ENCODE measurements at regions not wholly inside any gene's neighbourhood (a gene's known extent, or its start where the extent isn't known, plus 50 kb on each side); places are given as distances from the start of the nearest gene placed in this dataset.
A peak's percentile ranks its signal among the peaks of the same experiment; 100 is the strongest.

DNA sequence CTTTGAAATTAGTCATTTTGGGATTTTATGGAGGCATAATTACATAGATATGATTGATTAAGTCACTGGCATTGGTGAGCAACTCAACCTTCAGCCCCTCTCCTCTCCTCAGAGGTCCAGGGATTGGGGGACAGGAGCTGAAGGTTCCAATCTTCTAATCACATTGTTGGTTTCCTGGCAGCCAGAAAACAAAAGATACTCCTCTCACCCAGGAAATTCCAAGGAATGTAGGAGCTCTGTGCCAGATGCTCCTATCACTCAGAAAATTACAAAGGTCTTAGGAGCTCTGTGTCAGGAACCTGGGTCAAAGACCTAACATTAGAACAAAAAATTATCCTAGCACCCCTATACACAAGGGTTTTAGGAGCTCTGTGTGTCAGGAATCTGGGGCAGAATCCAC, 679.7 kb upstream of the ID4 start:
- no peaks in the 10 kb centered on the region for H3K36me3 ChIP-seq
- DNase-seq: no peak
- intact Hi-C loops (cut with DNase I; ENCODE audit: low total_unique reads): no loop called here

GRCh38 chr6:19158586-19158985, 678.6 kb upstream of the ID4 start:
- no peaks in the 10 kb centered on the region for H3K36me3 ChIP-seq
- H3K4me3 ChIP-seq: no peak overlapping the region
- TF ChIP-seq, protein P1, sequence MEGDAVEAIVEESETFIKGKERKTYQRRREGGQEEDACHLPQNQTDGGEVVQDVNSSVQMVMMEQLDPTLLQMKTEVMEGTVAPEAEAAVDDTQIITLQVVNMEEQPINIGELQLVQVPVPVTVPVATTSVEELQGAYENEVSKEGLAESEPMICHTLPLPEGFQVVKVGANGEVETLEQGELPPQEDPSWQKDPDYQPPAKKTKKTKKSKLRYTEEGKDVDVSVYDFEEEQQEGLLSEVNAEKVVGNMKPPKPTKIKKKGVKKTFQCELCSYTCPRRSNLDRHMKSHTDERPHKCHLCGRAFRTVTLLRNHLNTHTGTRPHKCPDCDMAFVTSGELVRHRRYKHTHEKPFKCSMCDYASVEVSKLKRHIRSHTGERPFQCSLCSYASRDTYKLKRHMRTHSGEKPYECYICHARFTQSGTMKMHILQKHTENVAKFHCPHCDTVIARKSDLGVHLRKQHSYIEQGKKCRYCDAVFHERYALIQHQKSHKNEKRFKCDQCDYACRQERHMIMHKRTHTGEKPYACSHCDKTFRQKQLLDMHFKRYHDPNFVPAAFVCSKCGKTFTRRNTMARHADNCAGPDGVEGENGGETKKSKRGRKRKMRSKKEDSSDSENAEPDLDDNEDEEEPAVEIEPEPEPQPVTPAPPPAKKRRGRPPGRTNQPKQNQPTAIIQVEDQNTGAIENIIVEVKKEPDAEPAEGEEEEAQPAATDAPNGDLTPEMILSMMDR (IDR thresholded peaks at IDR 0.05): no peak
- TF ChIP-seq POLR2AphosphoS5 (IDR thresholded peaks at IDR 0.05) (no peak), POLR2A (IDR thresholded peaks at IDR 0.05) (no peak), EP300 (IDR thresholded peaks at IDR 0.05) (no peak)
- H3K4me1 ChIP-seq: peaks cover 0 to 6% (median 2%) of the 10 kb centered on the region in 4 donors
- no peaks in the 10 kb centered on the region for H3K9me3 ChIP-seq
- 69 to 82% (median 78%) methylated on average over 1 of the region's 1 CpG for WGBS, 5 donors
- H3K27me3 ChIP-seq: no peaks in the 10 kb centered on the region
- intact Hi-C loops (cut with DNase I; ENCODE audit: low total_unique reads): no loop called here
- no peak overlapping the region for H3K27ac ChIP-seq
- DNase-seq: no peak

More for the DNA sequence above, 679.7 kb upstream of the ID4 start:
- Histone ChIP-seq H3K27me3 (no peaks in the 10 kb centered on the region), H3K9me3 (no peaks in the 10 kb centered on the region), H3K4me1 (peaks cover 0 to 6% (median 2%) of the 10 kb centered on the region in 4 donors), H3K4me3 (no peak overlapping the region), H3K27ac (no peak overlapping the region)
- TF ChIP-seq POLR2A (IDR thresholded peaks at IDR 0.05): no peak
- TF ChIP-seq, protein P1 (IDR thresholded peaks at IDR 0.05): no peak
- no peak for TF ChIP-seq EP300 (IDR thresholded peaks at IDR 0.05)
- no peak for TF ChIP-seq POLR2AphosphoS5 (IDR thresholded peaks at IDR 0.05)

DNA sequence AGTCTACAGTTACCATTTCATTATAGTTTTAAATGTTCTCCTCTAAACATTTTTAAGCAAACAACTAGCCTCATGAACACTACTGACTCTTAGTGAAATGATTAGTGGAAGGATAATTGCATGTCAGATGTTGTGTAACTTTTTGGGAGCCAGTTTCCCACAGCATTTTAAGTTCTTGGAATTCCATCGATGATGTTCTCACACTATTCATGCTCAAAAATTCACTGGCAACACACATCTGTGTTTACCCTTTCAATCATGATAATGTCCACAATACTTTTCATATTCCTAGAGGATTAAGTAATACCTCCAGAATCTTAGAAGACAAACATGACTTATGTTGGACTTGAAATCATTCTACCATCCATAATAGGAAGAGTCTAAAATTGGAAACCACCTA, 678.1 kb upstream of the ID4 start:
- H3K27me3 ChIP-seq: no peaks in the 10 kb centered on the region
- TF ChIP-seq POLR2AphosphoS5 (IDR thresholded peaks at IDR 0.05) (peak in 2 of 3 donors; percentile 17 to 19), EP300 (IDR thresholded peaks at IDR 0.05) (no peak)
- TF ChIP-seq, protein P1 (IDR thresholded peaks at IDR 0.05): no peak
- no peak overlapping the region for H3K27ac ChIP-seq
- peaks cover 0 to 6% (median 2%) of the 10 kb centered on the region in 4 donors for H3K4me1 ChIP-seq
- intact Hi-C loops (cut with DNase I; ENCODE audit: low total_unique reads): no loop called here
- H3K9me3 ChIP-seq: no peaks in the 10 kb centered on the region
- no peak overlapping the region for H3K4me3 ChIP-seq
- H3K36me3 ChIP-seq: no peaks in the 10 kb centered on the region
- 30 to 54% (median 34%) methylated on average over 1 of the region's 1 CpG for WGBS, 5 donors
- peak in 1 of 2 donors; percentile 41 for DNase-seq

- H3K4me1 ChIP-seq: peaks cover 0 to 6% (median 2%) of the 10 kb centered on the region in 4 donors
- TF ChIP-seq POLR2A (IDR thresholded peaks at IDR 0.05) (no peak), POLR2AphosphoS5 (IDR thresholded peaks at IDR 0.05) (no peak), EP300 (IDR thresholded peaks at IDR 0.05) (no peak)
- TF ChIP-seq, protein P1 (IDR thresholded peaks at IDR 0.05): no peak
- H3K36me3 ChIP-seq: no peaks in the 10 kb centered on the region
- intact Hi-C loops (cut with DNase I; ENCODE audit: low total_unique reads): no loop called here
- H3K27me3 ChIP-seq: no peaks in the 10 kb centered on the region
- no peaks in the 10 kb centered on the region for H3K9me3 ChIP-seq
- no peak for DNase-seq
- H3K27ac ChIP-seq: no peak overlapping the region
- H3K4me3 ChIP-seq: no peak overlapping the region
- WGBS, 5 donors: 74 to 87% (median 81%) methylated on average over 2 of the region's 2 CpGs
These were observed 677.6 kb upstream of the ID4 start for GRCh38 chr6:19159561-19159960.
